ENCODE measurements at regions not wholly inside any gene's neighbourhood (a gene's known extent, or its start where the extent isn't known, plus 50 kb on each side); places are given as distances from the start of the nearest gene placed in this dataset.

GRCh38 chr6:103284835-103285234 lies 1574.9 kb downstream of the HACE1 start:
- DNase-seq (ENCODE audit: low spot score) (no peak), ATAC-seq (no peak)
- ChIA-PET POLR2A (no interaction called here), CTCF (no interaction called here)
- no peak overlapping the region for H3K4me3 Mint-ChIP-seq
- TF ChIP-seq, protein P1, sequence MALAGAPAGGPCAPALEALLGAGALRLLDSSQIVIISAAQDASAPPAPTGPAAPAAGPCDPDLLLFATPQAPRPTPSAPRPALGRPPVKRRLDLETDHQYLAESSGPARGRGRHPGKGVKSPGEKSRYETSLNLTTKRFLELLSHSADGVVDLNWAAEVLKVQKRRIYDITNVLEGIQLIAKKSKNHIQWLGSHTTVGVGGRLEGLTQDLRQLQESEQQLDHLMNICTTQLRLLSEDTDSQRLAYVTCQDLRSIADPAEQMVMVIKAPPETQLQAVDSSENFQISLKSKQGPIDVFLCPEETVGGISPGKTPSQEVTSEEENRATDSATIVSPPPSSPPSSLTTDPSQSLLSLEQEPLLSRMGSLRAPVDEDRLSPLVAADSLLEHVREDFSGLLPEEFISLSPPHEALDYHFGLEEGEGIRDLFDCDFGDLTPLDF (CRISPR knock-in tag; IDR thresholded peaks at IDR 0.05) = no peak
- no peak for TF ChIP-seq ATF1 (CRISPR knock-in tag; IDR thresholded peaks at IDR 0.05)
- TF ChIP-seq IRF2 (CRISPR knock-in tag; IDR thresholded peaks at IDR 0.05; ENCODE audit: borderline replicate concordance, low read depth) = no peak
- TF ChIP-seq OVOL2 (CRISPR knock-in tag; IDR thresholded peaks at IDR 0.05; ENCODE audit: borderline replicate concordance) = no peak
- no peak for TF ChIP-seq ZNF263 (CRISPR knock-in tag; IDR thresholded peaks at IDR 0.05; ENCODE audit: low read depth)
- TF ChIP-seq ZNF396 (CRISPR knock-in tag; IDR thresholded peaks at IDR 0.05; ENCODE audit: borderline replicate concordance) = no peak
- TF ChIP-seq FOXJ3 (CRISPR knock-in tag; IDR thresholded peaks at IDR 0.05; ENCODE audit: borderline replicate concordance) = no peak
- TF ChIP-seq, protein P2, sequence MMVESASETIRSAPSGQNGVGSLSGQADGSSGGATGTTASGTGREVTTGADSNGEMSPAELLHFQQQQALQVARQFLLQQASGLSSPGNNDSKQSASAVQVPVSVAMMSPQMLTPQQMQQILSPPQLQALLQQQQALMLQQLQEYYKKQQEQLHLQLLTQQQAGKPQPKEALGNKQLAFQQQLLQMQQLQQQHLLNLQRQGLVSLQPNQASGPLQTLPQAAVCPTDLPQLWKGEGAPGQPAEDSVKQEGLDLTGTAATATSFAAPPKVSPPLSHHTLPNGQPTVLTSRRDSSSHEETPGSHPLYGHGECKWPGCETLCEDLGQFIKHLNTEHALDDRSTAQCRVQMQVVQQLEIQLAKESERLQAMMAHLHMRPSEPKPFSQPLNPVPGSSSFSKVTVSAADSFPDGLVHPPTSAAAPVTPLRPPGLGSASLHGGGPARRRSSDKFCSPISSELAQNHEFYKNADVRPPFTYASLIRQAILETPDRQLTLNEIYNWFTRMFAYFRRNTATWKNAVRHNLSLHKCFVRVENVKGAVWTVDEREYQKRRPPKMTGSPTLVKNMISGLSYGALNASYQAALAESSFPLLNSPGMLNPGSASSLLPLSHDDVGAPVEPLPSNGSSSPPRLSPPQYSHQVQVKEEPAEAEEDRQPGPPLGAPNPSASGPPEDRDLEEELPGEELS (CRISPR knock-in tag; IDR thresholded peaks at IDR 0.05) = no peak
- H3K4me1 Mint-ChIP-seq = no peaks in the 10 kb centered on the region
- peaks cover 38% of the 10 kb centered on the region for H3K9me3 Mint-ChIP-seq
- no peak overlapping the region for H3K27ac Mint-ChIP-seq
- H3K36me3 Mint-ChIP-seq = peaks cover 19% of the 10 kb centered on the region
- H3K27me3 Mint-ChIP-seq (ENCODE audit: low read depth) = no peaks in the 10 kb centered on the region

DNA sequence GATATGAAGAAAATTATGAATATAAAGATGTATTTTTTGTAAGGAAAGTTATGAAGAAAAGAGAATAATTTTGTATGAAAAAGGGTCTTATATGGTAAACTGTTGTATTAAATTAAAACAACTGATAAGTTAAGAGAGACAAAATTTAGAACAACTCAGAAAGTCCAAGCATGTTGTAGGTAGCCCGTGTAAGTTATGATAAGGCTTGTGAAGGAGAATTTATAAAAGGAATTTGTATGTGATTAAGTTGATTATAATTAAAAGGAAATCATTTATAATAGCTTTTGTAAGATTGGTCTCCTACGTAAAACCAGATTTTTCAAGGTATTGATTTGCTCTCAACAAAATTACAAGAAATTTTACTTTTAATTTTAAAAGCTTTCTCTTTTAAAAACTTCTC lies 1579.3 kb downstream of the HACE1 start:
- Mint-ChIP-seq H3K4me1 (no peaks in the 10 kb centered on the region), H3K9me3 (peaks cover 60% of the 10 kb centered on the region), H3K27me3 (ENCODE audit: low read depth) (no peaks in the 10 kb centered on the region), H3K27ac (no peak overlapping the region), H3K36me3 (peaks cover 32% of the 10 kb centered on the region), H3K4me3 (no peak overlapping the region)
- ATAC-seq = no peak
- CTCF ChIA-PET = no interaction called here
- POLR2A ChIA-PET = no interaction called here
- TF ChIP-seq ZNF219 (CRISPR knock-in tag; IDR thresholded peaks at IDR 0.05; ENCODE audit: borderline replicate concordance) (no peak), CREM (CRISPR knock-in tag; IDR thresholded peaks at IDR 0.05) (no peak), ETV6 (CRISPR knock-in tag; IDR thresholded peaks at IDR 0.05) (no peak), MYBL2 (CRISPR knock-in tag; IDR thresholded peaks at IDR 0.05) (no peak), RORB (CRISPR knock-in tag; IDR thresholded peaks at IDR 0.05) (no peak), STAT6 (CRISPR knock-in tag; conservative IDR thresholded peaks at IDR 0.05; ENCODE audit: low read depth) (no peak), SP1 (CRISPR knock-in tag; conservative IDR thresholded peaks at IDR 0.05) (no peak), NFYB (CRISPR knock-in tag; conservative IDR thresholded peaks at IDR 0.05; ENCODE audit: low read depth) (no peak), SOX15 (CRISPR knock-in tag; IDR thresholded peaks at IDR 0.05) (no peak), OVOL2 (CRISPR knock-in tag; IDR thresholded peaks at IDR 0.05; ENCODE audit: borderline replicate concordance) (no peak), TCF7 (CRISPR knock-in tag; IDR thresholded peaks at IDR 0.05; ENCODE audit: low read depth) (no peak), FOXJ3 (CRISPR knock-in tag; IDR thresholded peaks at IDR 0.05; ENCODE audit: borderline replicate concordance) (no peak), ZBTB21 (CRISPR knock-in tag; IDR thresholded peaks at IDR 0.05; ENCODE audit: borderline replicate concordance) (no peak), HMGA2 (CRISPR knock-in tag; IDR thresholded peaks at IDR 0.05) (no peak)
- TF ChIP-seq, protein P3, sequence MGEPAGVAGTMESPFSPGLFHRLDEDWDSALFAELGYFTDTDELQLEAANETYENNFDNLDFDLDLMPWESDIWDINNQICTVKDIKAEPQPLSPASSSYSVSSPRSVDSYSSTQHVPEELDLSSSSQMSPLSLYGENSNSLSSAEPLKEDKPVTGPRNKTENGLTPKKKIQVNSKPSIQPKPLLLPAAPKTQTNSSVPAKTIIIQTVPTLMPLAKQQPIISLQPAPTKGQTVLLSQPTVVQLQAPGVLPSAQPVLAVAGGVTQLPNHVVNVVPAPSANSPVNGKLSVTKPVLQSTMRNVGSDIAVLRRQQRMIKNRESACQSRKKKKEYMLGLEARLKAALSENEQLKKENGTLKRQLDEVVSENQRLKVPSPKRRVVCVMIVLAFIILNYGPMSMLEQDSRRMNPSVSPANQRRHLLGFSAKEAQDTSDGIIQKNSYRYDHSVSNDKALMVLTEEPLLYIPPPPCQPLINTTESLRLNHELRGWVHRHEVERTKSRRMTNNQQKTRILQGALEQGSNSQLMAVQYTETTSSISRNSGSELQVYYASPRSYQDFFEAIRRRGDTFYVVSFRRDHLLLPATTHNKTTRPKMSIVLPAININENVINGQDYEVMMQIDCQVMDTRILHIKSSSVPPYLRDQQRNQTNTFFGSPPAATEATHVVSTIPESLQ (CRISPR knock-in tag; IDR thresholded peaks at IDR 0.05) = no peak
- DNase-seq (ENCODE audit: low spot score) = no peak

Measured in WTC11 (cell line).